Endothelial cell of umbilical vein (primary cell): ENCODE measurements at regions not wholly inside any gene's neighbourhood (a gene's known extent, or its start where the extent isn't known, plus 50 kb on each side); places are given as distances from the start of the nearest gene placed in this dataset.

Source experiments
- CTCF ChIP-seq, 2 donors: IDR thresholded peaks; 1 replicate in 1 of 2; 2 replicates in 1 of 2; pipeline ENCODE4 v1.5.1; 2011; ENCODE audit warnings: low read length in 2 of 2, mild to moderate bottlenecking in 2 of 2, moderate library complexity in 2 of 2, control low read depth in 1 of 2, inconsistent platforms in 1 of 2, low read depth in 1 of 2; ENCODE audit not compliant: insufficient read depth in 1 of 2; ENCODE audit errors: extremely low read depth in 1 of 2
- EZH2 ChIP-seq: IDR thresholded peaks from 2 replicates; pipeline ENCODE4 v1.6.1; 2012; ENCODE audit warnings: borderline replicate concordance, low read depth, mild to moderate bottlenecking, moderate library complexity, low read length, inconsistent platforms; ENCODE audit not compliant: severe bottlenecking
- FOS ChIP-seq: IDR thresholded peaks from 2 replicates; pipeline ENCODE4 v1.6.1; 2011; ENCODE audit warnings: mild to moderate bottlenecking, low read length, moderate library complexity, borderline replicate concordance; ENCODE audit not compliant: insufficient read depth
- GATA2 ChIP-seq: IDR thresholded peaks from 2 replicates; pipeline ENCODE4 v1.7.0; 2011; ENCODE audit warnings: low read depth, mild to moderate bottlenecking, moderate library complexity, mixed read lengths, low read length; ENCODE audit not compliant: insufficient read length, insufficient read depth
- JUN ChIP-seq: IDR thresholded peaks from 2 replicates; pipeline ENCODE4 v1.6.1; 2011; ENCODE audit warnings: borderline replicate concordance, low read depth; ENCODE audit not compliant: insufficient read length, insufficient read depth
- MYC ChIP-seq: IDR thresholded peaks from one replicate; pipeline ENCODE4 v1.6.1; 2011; ENCODE audit warnings: mild to moderate bottlenecking, low read depth, low read length
- POLR2A ChIP-seq: IDR thresholded peaks from 2 replicates; pipeline ENCODE4 v1.6.1; 2012; ENCODE audit warnings: low read depth, mild to moderate bottlenecking, control low read depth, low read length
- POLR2AphosphoS5 ChIP-seq: IDR thresholded peaks from 2 replicates; pipeline ENCODE4 v1.6.1; 2012; ENCODE audit warnings: low read depth, mild to moderate bottlenecking, control low read depth, low read length, moderate library complexity; ENCODE audit not compliant: insufficient read depth
- TF ChIP-seq, protein P1 (sequence below): IDR thresholded peaks from 2 replicates; pipeline ENCODE4 v1.6.1; 2011; ENCODE audit not compliant: insufficient read depth, insufficient read length

- TF ChIP-seq MYC (no peak), POLR2AphosphoS5 (no peak), CTCF (IDR thresholded peaks at IDR 0.05; ENCODE audit: extremely low read depth in 1 of 2, insufficient read depth in 1 of 2, low read depth in 1 of 2, low read length in 2 of 2) (no peak), POLR2A (no peak), JUN (no peak), EZH2 (no peak), FOS (no peak), GATA2 (no peak)
- TF ChIP-seq, protein P1, sequence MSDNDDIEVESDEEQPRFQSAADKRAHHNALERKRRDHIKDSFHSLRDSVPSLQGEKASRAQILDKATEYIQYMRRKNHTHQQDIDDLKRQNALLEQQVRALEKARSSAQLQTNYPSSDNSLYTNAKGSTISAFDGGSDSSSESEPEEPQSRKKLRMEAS, result no peak
These were observed 452.2 kb downstream of the TSHZ3 start for GRCh38 chr19:30897034-30897433.
